Stimulated activated CD8-positive, alpha-beta memory T cell treated with anti-CD3 and anti-CD28 coated beads, Interleukin-4, amount 100 ng/mL, for 1 hour (primary cell): ENCODE measurements at regions not wholly inside any gene's neighbourhood (a gene's known extent, or its start where the extent isn't known, plus 50 kb on each side); places are given as distances from the start of the nearest gene placed in this dataset.
"Not testable (repeated sequence)": the region's sequence is repeated elsewhere in the genome, so short reads cannot be mapped to it uniquely, and the experiment has no call there.

ENCODE experiments used
- DNase-seq, 2 donors: peaks; one replicate each; pipeline ENCODE4 v3.0.0-alpha.2; 2020; ENCODE audit warnings: low read depth in 2 of 2, low spot score in 1 of 2

GRCh38 chr12:34097213-34097612 is 74.9 kb downstream of the ALG10 start:
- DNase-seq = no peak

DNA sequence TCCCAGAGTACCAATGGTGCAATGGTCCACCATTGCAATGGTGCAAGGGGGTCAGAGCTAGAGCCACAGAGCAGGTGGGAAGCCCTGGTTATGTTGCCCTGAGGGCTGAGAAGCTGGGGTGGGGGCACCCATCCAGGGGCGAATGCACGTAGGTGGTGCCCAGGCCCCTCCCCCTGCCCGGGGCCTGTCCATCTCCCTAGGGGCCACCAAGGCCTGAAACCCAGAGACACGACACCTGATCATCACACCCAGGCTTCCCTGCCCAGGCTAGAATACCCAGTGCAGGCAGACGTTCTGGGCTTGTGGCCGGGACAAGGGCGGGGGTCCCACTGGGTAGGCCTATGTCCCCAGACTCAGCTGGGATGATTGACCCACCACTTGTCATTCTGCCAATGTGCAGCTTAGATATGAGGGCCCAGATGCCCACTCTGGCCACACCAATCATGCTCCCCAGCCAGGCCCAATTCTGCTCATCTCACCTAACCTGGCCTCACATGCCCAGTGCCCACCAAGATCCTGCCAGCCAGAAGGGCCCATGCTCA is 83.2 kb downstream of the ALG10 start:
- no peak for DNase-seq

GRCh38 chr12:34106172-34106571 is 83.9 kb downstream of the ALG10 start:
- DNase-seq = no peak

GRCh38 chr12:34107016-34107415 is 84.7 kb downstream of the ALG10 start:
- DNase-seq = no peak

DNA sequence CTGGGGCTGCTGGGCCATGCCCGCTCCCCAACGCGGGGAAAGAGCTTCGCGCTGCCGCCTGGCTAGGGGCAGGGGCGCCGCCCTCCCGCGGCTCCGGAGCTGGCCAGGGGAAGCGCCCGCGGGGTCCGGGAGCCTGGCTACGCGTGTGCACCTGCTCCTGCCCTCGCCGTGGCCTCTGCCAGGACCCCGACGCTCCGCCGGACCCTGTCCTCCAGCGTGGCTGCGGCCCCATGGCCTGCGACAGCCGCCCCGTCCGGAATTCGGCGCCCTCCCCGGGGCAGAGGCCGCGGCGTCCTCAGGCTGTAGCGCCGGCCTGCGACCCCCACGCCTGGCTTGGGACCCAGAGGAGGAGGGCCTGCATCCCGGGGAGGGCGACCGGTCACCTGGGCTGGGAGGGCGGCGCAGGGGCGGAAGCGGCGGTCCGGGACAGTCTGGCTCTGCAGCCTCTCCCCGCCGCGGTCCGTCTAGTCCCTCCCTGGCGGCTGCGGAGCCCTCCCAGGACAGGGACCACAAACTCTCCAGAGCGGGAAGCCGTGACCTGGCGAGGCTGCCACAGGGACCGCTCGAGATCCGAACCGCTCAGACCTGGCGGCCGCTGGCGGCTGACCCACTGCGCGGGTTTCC is 85.6 kb downstream of the ALG10 start:
- DNase-seq = no peak

DNA sequence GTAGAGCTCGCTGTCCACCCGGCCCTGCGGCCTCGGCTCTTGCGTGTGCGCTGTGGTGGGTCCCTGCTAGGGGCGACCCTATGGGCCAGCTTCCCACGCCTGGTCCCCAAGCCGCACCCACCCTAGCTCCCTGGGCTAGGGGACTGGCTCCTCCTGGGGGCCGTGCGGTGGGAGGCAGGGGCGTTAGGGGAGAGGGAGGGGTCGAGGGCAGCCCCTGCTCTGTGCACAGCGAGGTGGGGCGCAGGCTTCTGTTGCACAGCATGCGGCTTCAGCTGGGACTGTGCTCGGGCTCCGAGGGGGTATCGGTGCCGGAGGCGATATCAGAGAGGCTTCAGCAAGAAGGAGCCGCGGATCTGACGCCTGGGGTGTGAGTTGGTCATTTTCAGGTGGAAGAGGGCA is 86.1 kb downstream of the ALG10 start:
- no peak for DNase-seq

DNA sequence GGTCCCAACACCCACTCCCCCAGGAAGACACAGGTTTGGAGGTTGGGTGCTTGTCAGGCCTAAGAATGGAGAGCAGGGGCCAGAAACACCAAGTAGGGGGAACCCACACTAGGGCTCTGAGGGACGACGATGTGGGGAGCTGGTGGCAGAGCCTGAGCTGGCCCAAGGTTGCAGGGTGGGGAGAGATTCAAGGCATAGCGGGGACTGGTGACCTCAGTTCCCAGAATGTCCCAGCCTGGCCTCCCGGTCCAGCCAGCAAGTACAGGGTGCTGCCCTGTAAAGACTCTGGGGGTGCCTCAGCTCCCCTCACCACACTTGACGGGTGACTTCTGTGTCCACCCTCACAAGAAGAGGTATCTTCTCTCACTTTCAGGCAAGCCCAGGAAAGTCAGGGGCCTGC is 86.7 kb downstream of the ALG10 start:
- DNase-seq = no peak

GRCh38 chr12:34109390-34109789 is 87.1 kb downstream of the ALG10 start:
- DNase-seq = no peak

GRCh38 chr12:34109909-34110531 is 87.7 kb downstream of the ALG10 start:
- not testable (repeated sequence) for DNase-seq

DNA sequence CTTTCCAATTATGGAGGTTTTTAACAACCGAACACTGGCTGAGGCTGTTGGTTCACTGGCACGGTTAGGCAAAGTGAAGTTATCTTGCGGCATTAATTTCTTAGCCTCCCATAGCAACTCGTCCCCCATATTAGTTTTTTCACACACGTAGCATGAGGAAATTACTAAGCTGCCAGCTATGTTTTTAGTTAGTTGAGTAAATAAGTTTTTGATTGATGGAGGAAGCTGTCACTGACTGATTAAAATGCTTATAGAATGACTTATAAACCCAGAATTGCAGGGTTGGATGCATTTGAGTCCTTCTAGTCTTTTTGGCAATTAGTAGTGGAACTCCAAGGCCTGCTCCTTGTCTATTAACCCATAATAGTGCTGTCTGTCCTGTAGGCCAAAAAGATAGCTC is 97.1 kb downstream of the ALG10 start:
- no peak for DNase-seq

GRCh38 chr12:34121360-34121759 is 99.1 kb downstream of the ALG10 start:
- no peak for DNase-seq

- DNase-seq = peak in 1 of 2 donors; percentile 3
These were observed 100.8 kb downstream of the ALG10 start for GRCh38 chr12:34123092-34123491.

DNA sequence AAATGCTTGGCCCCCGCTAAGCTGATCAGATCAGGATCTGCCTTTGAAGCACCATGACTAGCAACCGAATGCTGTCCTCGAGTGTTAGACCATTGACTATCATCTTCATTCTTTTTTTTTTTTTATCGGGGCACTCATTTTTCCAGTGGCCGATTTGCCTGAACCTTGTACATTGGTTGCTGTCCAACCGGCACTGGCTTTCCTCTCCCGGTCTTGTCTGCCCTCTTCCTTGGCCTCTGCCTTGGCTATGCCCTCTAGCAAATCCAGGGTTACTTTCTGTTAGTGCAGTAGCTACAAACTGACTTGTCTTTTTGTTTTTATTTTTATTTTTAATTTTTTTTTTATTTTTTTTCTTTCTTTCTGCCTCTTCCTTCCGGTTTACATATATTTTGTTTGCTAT is 102.3 kb downstream of the ALG10 start:
- DNase-seq = no peak

DNA sequence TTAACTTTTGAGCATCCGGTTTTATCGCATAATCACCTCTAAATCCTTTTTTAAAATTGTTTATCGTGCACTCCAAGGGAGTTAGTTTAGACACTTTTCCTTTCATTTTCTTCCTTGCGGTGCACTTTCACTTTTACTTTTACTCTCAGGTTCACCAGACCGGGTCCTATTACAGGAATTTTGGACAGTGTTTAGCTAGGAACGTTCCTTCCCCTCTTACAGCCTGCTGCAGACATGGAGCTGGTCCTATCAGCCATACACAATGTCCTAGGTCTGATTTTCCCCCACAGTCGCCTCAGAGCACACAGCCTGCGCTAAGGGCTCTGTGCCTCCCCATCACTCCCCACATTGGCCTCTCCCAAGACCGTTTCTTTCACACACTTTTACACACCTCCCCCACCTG is 103.9 kb downstream of the ALG10 start:
- DNase-seq = no peak

- no peak for DNase-seq
These were observed 104.5 kb downstream of the ALG10 start for GRCh38 chr12:34126805-34127204.

DNA sequence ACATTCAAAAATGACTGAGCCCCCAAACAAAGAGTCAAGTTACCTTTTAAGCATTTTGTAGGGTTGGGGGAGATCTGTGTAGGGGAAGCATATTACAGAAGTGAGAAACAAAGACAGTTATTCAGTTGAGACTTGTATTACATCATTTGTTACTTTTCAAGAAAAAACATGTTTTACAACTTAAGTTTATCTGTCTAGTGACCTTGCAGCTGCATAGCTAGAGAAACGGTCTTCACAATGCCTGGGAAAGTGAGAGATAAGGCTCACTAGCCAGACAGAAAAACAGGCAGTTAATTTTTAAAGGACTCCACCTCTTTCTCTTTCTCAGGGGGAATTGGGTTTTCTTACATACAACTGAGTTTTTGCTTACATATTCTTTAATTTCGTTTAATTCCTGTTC is 105.1 kb downstream of the ALG10 start:
- DNase-seq = not testable (repeated sequence)

GRCh38 chr12:34142430-34142829 is 120.1 kb downstream of the ALG10 start:
- DNase-seq = no peak

- no peak for DNase-seq
These were observed 128.7 kb downstream of the ALG10 start for GRCh38 chr12:34151019-34151418.

GRCh38 chr12:34163443-34163842 is 141.1 kb downstream of the ALG10 start:
- no peak for DNase-seq

- DNase-seq = no peak
These were observed 144.2 kb downstream of the ALG10 start for GRCh38 chr12:34166427-34167060.

- DNase-seq = not testable (repeated sequence)
These were observed 146.2 kb downstream of the ALG10 start for GRCh38 chr12:34168507-34168906.

- no peak for DNase-seq
These were observed 164.2 kb downstream of the ALG10 start for GRCh38 chr12:34186492-34186891.
